OCI-LY3 (cell line): ENCODE measurements at regions not wholly inside any gene's neighbourhood (a gene's known extent, or its start where the extent isn't known, plus 50 kb on each side); places are given as distances from the start of the nearest gene placed in this dataset.

Experiments used
- H2AFZ ChIP-seq: fragments of 200-600, 300-600 bp; shearing (Covaris generic); 2 replicates; pipeline ENCODE4 v1.6.0; 2014; ENCODE audit warnings: antibody characterized with exemption, low read depth, low read length
- H3K27ac ChIP-seq: fragments of 200-600, 300-600 bp; sonication (generic); 2 replicates; pipeline ENCODE4 v1.5.1; 2014; ENCODE audit warnings: mild to moderate bottlenecking, low read length, moderate library complexity, mixed read lengths
- H3K27me3 ChIP-seq: fragments of 200-600, 300-600 bp; sonication (generic); 2 replicates; pipeline ENCODE4 v1.6.1; 2014; ENCODE audit warnings: low read depth, low read length, mixed read lengths
- H3K36me3 ChIP-seq: fragments of 200-600, 300-600 bp; sonication (generic); replicated peaks from 2 replicates; pipeline ENCODE3; 2014; ENCODE audit warnings: low read depth, low read length, mixed read lengths
- H3K4me1 ChIP-seq: fragments of 300-600, 200-600 bp; sonication (generic); 2 replicates; pipeline ENCODE4 v1.6.1; 2014; ENCODE audit warnings: low read length, mixed read lengths
- H3K4me2 ChIP-seq: fragments of 200-600, 300-600 bp; sonication (generic); 2 replicates; pipeline ENCODE4 v1.6.1; 2014; ENCODE audit warnings: low read length, mixed read lengths
- H3K4me3 ChIP-seq: fragments of 300-600, 200-600 bp; sonication (generic); 2 replicates; pipeline ENCODE4 v1.5.1; 2014; ENCODE audit warnings: antibody characterized with exemption, mild to moderate bottlenecking, low read length, moderate library complexity
- H3K79me2 ChIP-seq: fragments of 300-600, 200-600 bp; shearing (Covaris generic); 2 replicates; pipeline ENCODE4 v1.6.1; 2014; ENCODE audit warnings: mild to moderate bottlenecking, low read length, mixed read lengths
- H3K9ac ChIP-seq: fragments of 300-600, 200-600 bp; shearing (Covaris generic); 2 replicates; pipeline ENCODE4 v1.6.0; 2014; ENCODE audit warnings: mild to moderate bottlenecking, low read length, moderate library complexity
- H3K9me3 ChIP-seq: fragments of 200-600, 300-600 bp; shearing (Covaris generic); 2 replicates; pipeline ENCODE4 v1.6.1; 2014; ENCODE audit warnings: low read length, mixed read lengths; ENCODE audit not compliant: insufficient read depth
- H4K20me1 ChIP-seq: fragments of 200-600, 300-600 bp; sonication (generic); 2 replicates; pipeline ENCODE4 v1.6.1; 2016; ENCODE audit warnings: low read length, mixed read lengths; ENCODE audit not compliant: insufficient read depth
- EZH2phosphoT487 ChIP-seq: fragments of 200-600 bp; shearing (Covaris generic); IDR thresholded peaks from 2 replicates; pipeline ENCODE4 v1.6.1; 2018; ENCODE audit warnings: antibody characterized with exemption, mixed run types, low read depth
- TF ChIP-seq, protein P1 (sequence below): fragments of 200-600, 300-600 bp; sonication (generic); IDR thresholded peaks from 2 replicates; pipeline ENCODE4 v1.5.1; 2014; ENCODE audit warnings: antibody characterized with exemption, low read length, low read depth

DNA sequence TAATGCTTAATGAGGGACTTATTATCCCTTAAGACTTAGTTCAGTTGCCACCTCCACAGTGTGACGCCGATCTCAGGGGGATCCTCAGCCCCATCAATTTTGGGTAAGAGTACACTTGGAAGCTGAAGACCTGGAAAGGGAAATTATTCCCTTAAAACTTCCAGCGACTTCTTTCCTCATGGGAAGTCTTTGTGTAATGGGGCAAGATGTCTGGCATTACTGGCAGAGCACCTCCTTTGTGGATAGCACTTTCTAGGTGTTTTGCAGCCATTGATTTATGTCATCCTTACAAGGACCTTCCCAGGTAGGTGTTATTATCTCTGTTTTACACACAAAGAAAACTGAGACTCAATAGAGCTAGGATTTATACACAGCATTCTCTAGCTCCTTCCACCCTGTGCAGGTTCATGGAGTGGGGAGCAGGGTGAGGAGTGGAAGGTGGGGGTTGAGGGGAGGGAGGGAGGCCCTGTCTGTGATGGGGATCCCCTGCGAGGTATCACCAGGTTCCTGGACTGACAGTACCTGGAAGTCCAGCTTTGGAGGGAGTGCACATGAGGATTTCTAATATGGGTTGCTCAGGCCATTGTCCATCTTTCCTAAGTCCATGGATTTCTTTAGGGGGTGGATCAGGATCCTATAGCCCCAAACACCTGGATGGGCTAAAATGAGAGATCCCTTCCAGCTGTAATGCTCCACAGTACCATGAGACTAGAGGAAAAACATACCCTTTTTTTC, 79.4 kb downstream of the MYCN start:
- no peak overlapping the region for H3K4me2 ChIP-seq
- no peak overlapping the region for H3K4me3 ChIP-seq
- H3K9ac ChIP-seq: no peak overlapping the region
- H3K27ac ChIP-seq: no peak overlapping the region
- H3K36me3 ChIP-seq: no peaks in the 10 kb centered on the region
- TF ChIP-seq EZH2phosphoT487: no peak
- TF ChIP-seq, protein P1, sequence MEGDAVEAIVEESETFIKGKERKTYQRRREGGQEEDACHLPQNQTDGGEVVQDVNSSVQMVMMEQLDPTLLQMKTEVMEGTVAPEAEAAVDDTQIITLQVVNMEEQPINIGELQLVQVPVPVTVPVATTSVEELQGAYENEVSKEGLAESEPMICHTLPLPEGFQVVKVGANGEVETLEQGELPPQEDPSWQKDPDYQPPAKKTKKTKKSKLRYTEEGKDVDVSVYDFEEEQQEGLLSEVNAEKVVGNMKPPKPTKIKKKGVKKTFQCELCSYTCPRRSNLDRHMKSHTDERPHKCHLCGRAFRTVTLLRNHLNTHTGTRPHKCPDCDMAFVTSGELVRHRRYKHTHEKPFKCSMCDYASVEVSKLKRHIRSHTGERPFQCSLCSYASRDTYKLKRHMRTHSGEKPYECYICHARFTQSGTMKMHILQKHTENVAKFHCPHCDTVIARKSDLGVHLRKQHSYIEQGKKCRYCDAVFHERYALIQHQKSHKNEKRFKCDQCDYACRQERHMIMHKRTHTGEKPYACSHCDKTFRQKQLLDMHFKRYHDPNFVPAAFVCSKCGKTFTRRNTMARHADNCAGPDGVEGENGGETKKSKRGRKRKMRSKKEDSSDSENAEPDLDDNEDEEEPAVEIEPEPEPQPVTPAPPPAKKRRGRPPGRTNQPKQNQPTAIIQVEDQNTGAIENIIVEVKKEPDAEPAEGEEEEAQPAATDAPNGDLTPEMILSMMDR: no peak
- H3K4me1 ChIP-seq: no peaks in the 10 kb centered on the region
- H4K20me1 ChIP-seq: no peaks in the 10 kb centered on the region
- no peak overlapping the region for H2AFZ ChIP-seq
- H3K79me2 ChIP-seq: no peaks in the 10 kb centered on the region
- H3K9me3 ChIP-seq: no peaks in the 10 kb centered on the region
- H3K27me3 ChIP-seq: peaks cover 26% of the 10 kb centered on the region

DNA sequence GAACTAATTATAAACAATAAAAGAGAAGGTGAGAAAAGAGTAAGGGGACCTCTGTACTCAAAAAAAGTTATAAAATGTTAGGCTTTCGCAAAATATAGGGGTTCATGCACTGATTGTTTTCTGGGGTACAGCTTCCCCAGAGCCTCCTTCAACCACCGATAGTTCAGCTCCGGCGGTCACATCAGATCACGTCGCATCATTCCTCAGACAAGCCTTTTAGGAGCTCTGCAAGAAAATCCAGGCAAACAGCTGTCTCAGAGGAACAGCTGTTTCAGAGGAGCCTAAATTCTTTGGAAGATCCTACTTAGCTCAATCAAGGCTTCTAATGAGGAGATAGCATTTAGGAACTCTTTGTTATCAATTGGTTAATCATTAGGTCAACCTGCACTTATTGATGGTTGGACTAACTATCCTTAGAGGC, 78.7 kb downstream of the MYCN start:
- Histone ChIP-seq H3K4me1 (no peaks in the 10 kb centered on the region), H3K4me3 (no peak overlapping the region), H4K20me1 (no peaks in the 10 kb centered on the region), H3K27ac (no peak overlapping the region), H3K36me3 (no peaks in the 10 kb centered on the region), H2AFZ (no peak overlapping the region), H3K79me2 (no peaks in the 10 kb centered on the region), H3K9ac (no peak overlapping the region), H3K9me3 (no peaks in the 10 kb centered on the region), H3K27me3 (peaks cover 26% of the 10 kb centered on the region), H3K4me2 (no peak overlapping the region)
- TF ChIP-seq, protein P1: no peak
- TF ChIP-seq EZH2phosphoT487: no peak

- Histone ChIP-seq H4K20me1 (no peaks in the 10 kb centered on the region), H3K79me2 (no peaks in the 10 kb centered on the region), H3K27me3 (peaks cover 21% of the 10 kb centered on the region), H3K4me2 (no peak overlapping the region), H3K4me1 (no peaks in the 10 kb centered on the region), H2AFZ (no peak overlapping the region), H3K36me3 (no peaks in the 10 kb centered on the region), H3K9me3 (no peaks in the 10 kb centered on the region), H3K27ac (no peak overlapping the region), H3K4me3 (no peak overlapping the region), H3K9ac (no peak overlapping the region)
- TF ChIP-seq, protein P1: no peak
- no peak for TF ChIP-seq EZH2phosphoT487
These were observed 78.1 kb downstream of the MYCN start for GRCh38 chr2:16018277-16019059.

- no peaks in the 10 kb centered on the region for H3K4me1 ChIP-seq
- no peak overlapping the region for H3K4me3 ChIP-seq
- no peaks in the 10 kb centered on the region for H3K79me2 ChIP-seq
- H3K9me3 ChIP-seq: no peaks in the 10 kb centered on the region
- no peak overlapping the region for H2AFZ ChIP-seq
- H3K9ac ChIP-seq: no peak overlapping the region
- no peaks in the 10 kb centered on the region for H4K20me1 ChIP-seq
- H3K4me2 ChIP-seq: no peak overlapping the region
- H3K27ac ChIP-seq: no peak overlapping the region
- peaks cover 12% of the 10 kb centered on the region; the same call in 1 of the 2 replicates for H3K27me3 ChIP-seq
- no peak for TF ChIP-seq EZH2phosphoT487
- TF ChIP-seq, protein P1: no peak
- no peaks in the 10 kb centered on the region for H3K36me3 ChIP-seq
These were observed 75.9 kb downstream of the MYCN start for GRCh38 chr2:16016282-16016681.
